ENCODE measurements at regions not wholly inside any gene's neighbourhood (a gene's known extent, or its start where the extent isn't known, plus 50 kb on each side); places are given as distances from the start of the nearest gene placed in this dataset.

DNA sequence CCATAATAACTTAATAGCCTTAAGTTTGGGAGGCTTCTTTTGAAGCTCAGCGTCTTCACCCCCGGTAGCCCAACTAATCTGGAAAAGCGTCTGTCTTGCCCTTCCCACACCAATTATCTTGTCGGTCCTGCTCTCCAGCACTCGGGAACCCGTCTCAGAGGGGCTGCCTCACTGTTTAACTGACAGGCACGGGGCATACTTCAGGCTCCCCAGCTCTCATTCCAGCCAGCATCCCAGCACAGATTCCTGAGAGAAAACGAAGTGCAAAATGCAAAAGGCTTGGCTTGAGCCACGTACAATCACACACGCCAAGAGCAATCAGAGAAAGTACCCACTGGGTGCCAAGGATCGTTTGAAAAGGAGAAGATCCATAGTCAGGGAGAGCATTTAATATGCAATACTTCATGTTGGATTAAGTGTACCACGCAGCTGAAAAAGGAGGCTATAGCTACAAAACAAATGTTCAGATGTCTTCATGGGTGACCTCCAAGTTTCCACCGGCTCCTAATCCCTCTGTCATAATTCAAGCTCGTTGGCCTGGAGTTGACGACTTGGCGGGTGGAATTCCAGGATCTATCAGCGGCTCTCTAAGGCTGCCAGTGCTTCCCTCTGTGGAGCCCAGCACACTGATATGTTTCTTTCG lies 53.7 kb upstream of the STX16 start:
- TF ChIP-seq, protein P1, sequence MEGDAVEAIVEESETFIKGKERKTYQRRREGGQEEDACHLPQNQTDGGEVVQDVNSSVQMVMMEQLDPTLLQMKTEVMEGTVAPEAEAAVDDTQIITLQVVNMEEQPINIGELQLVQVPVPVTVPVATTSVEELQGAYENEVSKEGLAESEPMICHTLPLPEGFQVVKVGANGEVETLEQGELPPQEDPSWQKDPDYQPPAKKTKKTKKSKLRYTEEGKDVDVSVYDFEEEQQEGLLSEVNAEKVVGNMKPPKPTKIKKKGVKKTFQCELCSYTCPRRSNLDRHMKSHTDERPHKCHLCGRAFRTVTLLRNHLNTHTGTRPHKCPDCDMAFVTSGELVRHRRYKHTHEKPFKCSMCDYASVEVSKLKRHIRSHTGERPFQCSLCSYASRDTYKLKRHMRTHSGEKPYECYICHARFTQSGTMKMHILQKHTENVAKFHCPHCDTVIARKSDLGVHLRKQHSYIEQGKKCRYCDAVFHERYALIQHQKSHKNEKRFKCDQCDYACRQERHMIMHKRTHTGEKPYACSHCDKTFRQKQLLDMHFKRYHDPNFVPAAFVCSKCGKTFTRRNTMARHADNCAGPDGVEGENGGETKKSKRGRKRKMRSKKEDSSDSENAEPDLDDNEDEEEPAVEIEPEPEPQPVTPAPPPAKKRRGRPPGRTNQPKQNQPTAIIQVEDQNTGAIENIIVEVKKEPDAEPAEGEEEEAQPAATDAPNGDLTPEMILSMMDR (optimal IDR thresholded peaks at IDR 0.05 in 1 of 3, IDR thresholded peaks at IDR 0.05 in 1 of 3, conservative IDR thresholded peaks at IDR 0.05 in 1 of 3; ENCODE audit: extremely low read depth in 1 of 3, insufficient read depth in 2 of 3, low read length in 3 of 3): no peak
- TF ChIP-seq EZH2 (IDR thresholded peaks at IDR 0.05; ENCODE audit: low read length): no peak

Data from keratinocyte (primary cell).